GM12872 (cell line): ENCODE measurements at regions not wholly inside any gene's neighbourhood (a gene's known extent, or its start where the extent isn't known, plus 50 kb on each side); places are given as distances from the start of the nearest gene placed in this dataset.

Experiments
- TF ChIP-seq, protein P1 (sequence below): IDR thresholded peaks from 3 replicates; pipeline ENCODE4 v1.5.1; 2011; ENCODE audit warnings: low read depth, mild to moderate bottlenecking, low read length, moderate library complexity; ENCODE audit not compliant: insufficient read depth

DNA sequence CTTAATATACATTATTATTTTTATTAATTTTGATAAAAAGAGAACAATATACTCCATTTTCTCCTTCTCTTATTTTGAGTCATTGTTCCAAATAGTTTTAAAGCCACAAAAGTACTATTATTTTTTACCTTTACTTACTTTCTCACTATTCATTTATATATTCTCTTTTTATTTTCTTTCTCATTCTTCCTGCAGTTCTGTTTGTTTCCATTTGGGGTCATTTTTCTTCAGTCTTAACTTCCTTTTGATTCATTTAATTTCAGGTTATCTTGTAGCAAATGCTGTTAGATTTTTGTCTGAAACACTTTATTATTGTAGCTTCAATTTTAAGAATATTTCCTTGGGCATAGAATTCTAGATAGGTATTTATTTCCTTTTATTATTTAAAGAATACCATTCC is 438.6 kb upstream of the EPHA5 start:
- TF ChIP-seq, protein P1, sequence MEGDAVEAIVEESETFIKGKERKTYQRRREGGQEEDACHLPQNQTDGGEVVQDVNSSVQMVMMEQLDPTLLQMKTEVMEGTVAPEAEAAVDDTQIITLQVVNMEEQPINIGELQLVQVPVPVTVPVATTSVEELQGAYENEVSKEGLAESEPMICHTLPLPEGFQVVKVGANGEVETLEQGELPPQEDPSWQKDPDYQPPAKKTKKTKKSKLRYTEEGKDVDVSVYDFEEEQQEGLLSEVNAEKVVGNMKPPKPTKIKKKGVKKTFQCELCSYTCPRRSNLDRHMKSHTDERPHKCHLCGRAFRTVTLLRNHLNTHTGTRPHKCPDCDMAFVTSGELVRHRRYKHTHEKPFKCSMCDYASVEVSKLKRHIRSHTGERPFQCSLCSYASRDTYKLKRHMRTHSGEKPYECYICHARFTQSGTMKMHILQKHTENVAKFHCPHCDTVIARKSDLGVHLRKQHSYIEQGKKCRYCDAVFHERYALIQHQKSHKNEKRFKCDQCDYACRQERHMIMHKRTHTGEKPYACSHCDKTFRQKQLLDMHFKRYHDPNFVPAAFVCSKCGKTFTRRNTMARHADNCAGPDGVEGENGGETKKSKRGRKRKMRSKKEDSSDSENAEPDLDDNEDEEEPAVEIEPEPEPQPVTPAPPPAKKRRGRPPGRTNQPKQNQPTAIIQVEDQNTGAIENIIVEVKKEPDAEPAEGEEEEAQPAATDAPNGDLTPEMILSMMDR: no peak

DNA sequence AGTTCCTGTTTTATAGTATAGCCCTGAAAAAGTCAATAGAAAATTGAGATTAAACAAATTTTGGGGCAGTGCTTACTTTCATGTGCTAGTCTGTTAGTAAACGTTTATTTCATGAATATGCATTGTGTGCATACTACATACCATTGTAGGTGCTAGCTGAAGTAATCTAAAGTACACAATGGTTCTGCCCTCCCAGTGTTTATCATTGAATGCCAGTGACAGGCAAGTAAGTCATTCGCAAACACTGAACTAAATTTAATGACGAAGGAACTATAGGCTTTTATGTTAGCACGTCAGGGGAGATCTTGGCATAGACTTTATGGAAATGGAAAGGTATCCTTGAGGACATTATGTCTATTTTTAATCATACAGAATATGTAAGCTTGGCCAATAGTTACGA is 426.9 kb upstream of the EPHA5 start:
- TF ChIP-seq, protein P1: no peak

DNA sequence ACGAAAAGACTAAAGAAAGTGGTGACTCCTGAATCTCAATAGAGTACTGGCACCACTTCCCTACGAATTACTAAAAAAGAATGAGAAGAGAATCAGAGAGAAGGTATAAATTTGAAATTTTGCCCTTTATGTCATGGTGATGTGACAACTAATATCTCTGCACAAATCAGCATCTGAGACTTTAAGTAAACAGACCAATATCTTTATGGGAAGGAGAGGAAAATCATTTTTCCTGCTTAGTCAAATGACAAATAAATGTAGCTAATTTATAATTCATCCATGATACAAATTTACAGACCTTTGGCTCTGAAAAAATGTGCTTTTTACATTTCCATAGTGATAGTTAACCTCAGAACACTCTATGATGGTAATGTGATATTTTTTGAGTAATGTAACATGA is 424.8 kb upstream of the EPHA5 start:
- TF ChIP-seq, protein P1: no peak

DNA sequence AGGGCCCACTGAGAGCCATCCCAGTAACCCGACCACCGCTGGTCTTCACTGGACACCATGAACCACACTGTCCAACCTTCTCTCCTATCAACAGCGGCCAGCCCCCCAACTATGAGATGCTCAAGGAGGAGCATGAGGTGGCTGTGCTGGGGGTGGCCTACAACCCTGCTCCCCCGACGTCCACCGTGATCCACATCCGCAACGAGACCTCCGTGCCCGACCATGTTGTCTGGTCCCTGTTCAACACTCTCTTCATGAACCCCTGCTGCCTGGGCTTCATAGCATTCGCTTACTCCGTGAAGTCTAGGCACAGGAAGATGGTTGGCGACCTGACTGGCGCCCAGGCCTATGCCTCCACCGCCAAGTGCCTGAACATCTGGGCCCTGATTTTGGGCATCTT is 423.8 kb upstream of the EPHA5 start:
- TF ChIP-seq, protein P1: no peak

DNA sequence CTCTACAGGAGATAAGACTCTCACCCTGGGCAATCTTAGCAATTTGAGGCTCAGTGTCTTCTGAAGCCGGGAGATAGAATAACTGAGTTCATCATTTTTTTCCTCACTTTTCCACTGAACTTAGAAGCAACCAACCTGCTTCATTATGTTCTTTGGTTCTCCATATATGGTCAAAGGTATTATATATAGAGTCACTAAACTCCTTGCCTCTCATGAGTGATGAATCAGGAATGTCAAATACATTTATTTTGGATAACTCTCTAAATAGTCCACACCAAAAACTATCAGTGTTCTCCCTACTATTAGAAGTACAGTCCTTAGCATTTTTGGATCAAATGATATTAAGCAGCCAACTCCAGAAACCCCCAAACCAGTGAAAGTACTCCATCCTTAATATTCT is 421.5 kb upstream of the EPHA5 start:
- TF ChIP-seq, protein P1: no peak

DNA sequence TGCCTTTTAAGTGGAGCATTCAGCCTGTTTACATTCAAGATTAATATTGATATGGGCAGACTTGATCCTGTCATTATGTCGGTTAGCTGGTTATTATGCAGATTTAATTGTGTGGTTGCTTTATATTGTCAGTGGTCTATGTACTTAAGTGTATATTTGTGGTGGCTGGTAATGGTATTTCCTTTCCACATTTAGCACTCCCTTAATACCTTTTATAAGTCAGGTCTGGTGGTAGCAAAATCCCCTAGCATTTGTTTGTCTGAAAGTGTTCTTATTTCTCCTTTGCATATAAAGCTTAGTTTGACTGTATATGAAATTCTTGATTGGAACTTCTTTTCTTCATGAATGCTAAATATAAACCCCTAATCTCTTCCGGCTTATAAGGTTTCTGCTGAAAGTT is 403.7 kb upstream of the EPHA5 start:
- TF ChIP-seq, protein P1: no peak

DNA sequence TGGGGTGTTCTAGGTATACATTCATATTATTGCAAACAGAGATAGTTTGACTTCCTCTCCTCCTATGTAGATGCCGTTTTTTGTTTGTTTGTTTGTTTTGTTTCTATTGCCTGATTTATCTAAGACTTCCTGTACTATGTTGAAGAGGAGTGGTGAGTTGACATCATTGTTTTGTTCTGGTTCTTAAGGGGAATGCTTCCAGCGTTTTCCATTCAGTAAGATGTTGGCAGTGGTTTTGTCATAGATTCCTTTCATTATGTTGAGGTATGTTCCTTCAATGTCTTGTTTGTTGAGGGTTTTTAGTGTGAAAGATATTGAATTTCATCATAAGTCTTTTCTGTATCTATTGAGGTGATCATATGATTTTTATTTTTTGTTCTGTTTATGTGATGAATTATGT is 401.6 kb upstream of the EPHA5 start:
- TF ChIP-seq, protein P1: no peak

DNA sequence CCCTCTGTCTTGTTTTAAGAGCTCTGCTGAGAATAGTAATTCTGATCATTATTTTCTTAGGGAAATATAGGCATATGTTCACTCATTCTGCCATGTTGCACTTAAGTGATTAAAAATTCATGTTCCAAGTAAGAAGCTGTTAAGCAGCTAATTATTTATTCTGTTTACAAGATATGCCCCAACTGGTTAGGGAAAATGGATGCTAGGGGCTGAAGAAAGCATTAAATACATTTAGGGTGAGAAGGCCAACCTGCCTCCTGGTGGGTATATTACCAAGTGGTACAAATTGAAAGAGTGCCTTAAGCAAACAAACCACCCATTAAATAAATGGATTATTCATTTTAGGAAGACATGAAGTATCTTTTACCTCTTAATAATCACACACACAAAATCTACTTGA is 392.6 kb upstream of the EPHA5 start:
- TF ChIP-seq, protein P1: no peak
